DOHH2 (cell line): ENCODE measurements at regions not wholly inside any gene's neighbourhood (a gene's known extent, or its start where the extent isn't known, plus 50 kb on each side); places are given as distances from the start of the nearest gene placed in this dataset.

Experiments
- EZH2phosphoT487 ChIP-seq: fragments of 200-600 bp; sonication (generic); IDR thresholded peaks from 2 replicates; pipeline ENCODE4 v1.6.1; 2017; ENCODE audit warnings: borderline replicate concordance, mild to moderate bottlenecking, antibody characterized with exemption, low read length, moderate library complexity, mixed read lengths
- TF ChIP-seq, protein P1 (sequence below): fragments of 200-600 bp; sonication (generic); IDR thresholded peaks from one replicate; pipeline ENCODE4 v1.5.1; 2014; ENCODE audit warnings: antibody characterized with exemption, mild to moderate bottlenecking, low read depth, low read length; ENCODE audit not compliant: poor library complexity, severe bottlenecking

DNA sequence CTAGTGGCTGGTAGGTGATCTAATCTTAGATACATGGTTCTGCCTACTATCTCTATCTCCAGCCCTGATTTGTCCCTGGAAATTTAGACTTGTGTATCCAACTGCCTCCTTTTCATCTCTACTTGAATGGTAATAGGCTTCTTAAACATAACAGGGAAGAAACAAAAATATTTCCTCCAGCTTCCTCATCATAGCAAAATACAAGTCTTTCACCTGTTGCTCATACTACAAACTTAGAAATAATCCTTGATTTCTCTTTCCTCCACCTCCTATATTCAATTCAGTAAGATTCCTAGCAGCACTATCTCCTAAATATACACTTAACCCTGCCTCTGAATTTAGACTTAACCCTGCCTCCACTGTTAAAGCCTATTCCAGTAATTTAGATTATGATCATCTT, 373.3 kb upstream of the ACTRT1 start:
- TF ChIP-seq, protein P1, sequence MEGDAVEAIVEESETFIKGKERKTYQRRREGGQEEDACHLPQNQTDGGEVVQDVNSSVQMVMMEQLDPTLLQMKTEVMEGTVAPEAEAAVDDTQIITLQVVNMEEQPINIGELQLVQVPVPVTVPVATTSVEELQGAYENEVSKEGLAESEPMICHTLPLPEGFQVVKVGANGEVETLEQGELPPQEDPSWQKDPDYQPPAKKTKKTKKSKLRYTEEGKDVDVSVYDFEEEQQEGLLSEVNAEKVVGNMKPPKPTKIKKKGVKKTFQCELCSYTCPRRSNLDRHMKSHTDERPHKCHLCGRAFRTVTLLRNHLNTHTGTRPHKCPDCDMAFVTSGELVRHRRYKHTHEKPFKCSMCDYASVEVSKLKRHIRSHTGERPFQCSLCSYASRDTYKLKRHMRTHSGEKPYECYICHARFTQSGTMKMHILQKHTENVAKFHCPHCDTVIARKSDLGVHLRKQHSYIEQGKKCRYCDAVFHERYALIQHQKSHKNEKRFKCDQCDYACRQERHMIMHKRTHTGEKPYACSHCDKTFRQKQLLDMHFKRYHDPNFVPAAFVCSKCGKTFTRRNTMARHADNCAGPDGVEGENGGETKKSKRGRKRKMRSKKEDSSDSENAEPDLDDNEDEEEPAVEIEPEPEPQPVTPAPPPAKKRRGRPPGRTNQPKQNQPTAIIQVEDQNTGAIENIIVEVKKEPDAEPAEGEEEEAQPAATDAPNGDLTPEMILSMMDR: no peak
- TF ChIP-seq EZH2phosphoT487: no peak
